CD14-positive monocyte (primary cell): ENCODE measurements at regions not wholly inside any gene's neighbourhood (a gene's known extent, or its start where the extent isn't known, plus 50 kb on each side); places are given as distances from the start of the nearest gene placed in this dataset.

ENCODE experiments used
- DNase-seq, 3 donors: peaks; one replicate each; pipeline ENCODE4 v3.0.0-alpha.2; 2011 to 2022
- H2AFZ ChIP-seq: 2 replicates; pipeline ENCODE4 v1.6.0; 2012; ENCODE audit warnings: mild to moderate bottlenecking, low read depth, low read length, inconsistent platforms; ENCODE audit not compliant: insufficient read depth, poor library complexity, severe bottlenecking
- H3K27ac ChIP-seq, 2 donors: 1 replicate in 1 of 2; 2 replicates in 1 of 2; pipeline ENCODE4 v1.5.1; 2012 to 2013; ENCODE audit warnings: low read length in 2 of 2, control low read depth in 1 of 2, inconsistent platforms in 1 of 2, low read depth in 1 of 2, mild to moderate bottlenecking in 1 of 2
- H3K27me3 ChIP-seq, 2 donors: one replicate each; pipeline versions ENCODE4 v1.6.0 to v1.6.1; 2011 to 2013; ENCODE audit warnings: low read length in 2 of 2; ENCODE audit not compliant: control insufficient read depth in 2 of 2, insufficient read depth in 2 of 2
- H3K36me3 ChIP-seq, 2 donors: replicated peaks in 1 of 2; 1 replicate in 1 of 2; 2 replicates in 1 of 2; pipeline versions ENCODE4 v1.5.1 to v1.6.1; 2012 to 2013; ENCODE audit warnings: low read length in 2 of 2, control low read depth in 1 of 2, inconsistent platforms in 1 of 2, mild to moderate bottlenecking in 1 of 2; ENCODE audit not compliant: insufficient read depth in 2 of 2, control insufficient read depth in 1 of 2
- H3K4me1 ChIP-seq, 2 donors: 1 replicate in 1 of 2; 2 replicates in 1 of 2; pipeline versions ENCODE4 v1.5.1 to v1.6.1; 2012 to 2013; ENCODE audit warnings: low read length in 2 of 2, control low read depth in 1 of 2, inconsistent platforms in 1 of 2, mild to moderate bottlenecking in 1 of 2, moderate library complexity in 1 of 2; ENCODE audit not compliant: insufficient read depth in 2 of 2, control insufficient read depth in 1 of 2
- H3K4me2 ChIP-seq: replicated peaks from 2 replicates; pipeline ENCODE3; 2012; ENCODE audit warnings: low read length, moderate library complexity, mild to moderate bottlenecking; ENCODE audit not compliant: poor library complexity, severe bottlenecking; ENCODE audit errors: extremely low read depth
- H3K4me3 ChIP-seq, 3 experiments: fragments of 200-600 bp in 1 of 3; sonication (generic) in 1 of 3; replicated peaks in 1 of 3; 1 replicate in 2 of 3; 2 replicates in 1 of 3; pipeline ENCODE4 v1.5.1; 2011 to 2013; ENCODE audit warnings: low read length in 3 of 3, mild to moderate bottlenecking in 3 of 3, control low read depth in 2 of 3, low read depth in 2 of 3, inconsistent platforms in 1 of 3, moderate library complexity in 1 of 3
- H3K79me2 ChIP-seq: 2 replicates; pipeline ENCODE4 v1.6.0; 2012; ENCODE audit warnings: mild to moderate bottlenecking, control low read depth, inconsistent platforms, low read length, moderate library complexity; ENCODE audit not compliant: insufficient read depth
- H3K9ac ChIP-seq: 2 replicates; pipeline ENCODE4 v1.6.0; 2017; ENCODE audit warnings: low read length, mild to moderate bottlenecking; ENCODE audit not compliant: insufficient read depth, poor library complexity, severe bottlenecking
- H3K9me3 ChIP-seq, 2 donors: replicated peaks in 1 of 2; 1 replicate in 1 of 2; 2 replicates in 1 of 2; pipeline versions ENCODE4 v1.5.1 to v1.6.1; 2012 to 2013; ENCODE audit warnings: low read length in 2 of 2, control low read depth in 1 of 2; ENCODE audit not compliant: control insufficient read depth in 1 of 2, insufficient read depth in 1 of 2
- H4K20me1 ChIP-seq: 2 replicates; pipeline ENCODE4 v1.6.0; 2012; ENCODE audit warnings: mild to moderate bottlenecking, low read length, control low read depth, moderate library complexity; ENCODE audit not compliant: insufficient read depth
- H3K27ac Mint-ChIP-seq, 7 donors: one replicate each; pipeline ENCODE4 v1.8.0; 2020; ENCODE audit warnings: mild to moderate bottlenecking in 7 of 7, mixed read lengths in 7 of 7, moderate library complexity in 6 of 7, inconsistent platforms in 2 of 7
- H3K27me3 Mint-ChIP-seq, 3 donors: one replicate each; pipeline ENCODE4 v1.8.0; 2021 to 2022; ENCODE audit warnings: low read depth in 3 of 3, mild to moderate bottlenecking in 3 of 3, mixed read lengths in 3 of 3, moderate library complexity in 3 of 3, inconsistent platforms in 1 of 3
- H3K36me3 Mint-ChIP-seq, 2 donors: one replicate each; pipeline ENCODE4 v1.8.0; 2020; ENCODE audit warnings: mixed read lengths in 2 of 2, inconsistent platforms in 1 of 2, mild to moderate bottlenecking in 1 of 2
- H3K4me1 Mint-ChIP-seq: one replicate; pipeline ENCODE4 v1.8.0; 2020; ENCODE audit warnings: mild to moderate bottlenecking, mixed read lengths
- H3K4me3 Mint-ChIP-seq, 2 donors: one replicate each; pipeline ENCODE4 v1.8.0; 2020; ENCODE audit warnings: mild to moderate bottlenecking in 2 of 2, mixed read lengths in 2 of 2, moderate library complexity in 1 of 2
- H3K9me3 Mint-ChIP-seq, 7 donors: one replicate each; pipeline ENCODE4 v1.8.0; 2020 to 2022; ENCODE audit warnings: mixed read lengths in 7 of 7, mild to moderate bottlenecking in 6 of 7, moderate library complexity in 6 of 7, inconsistent platforms in 2 of 7
- CTCF ChIP-seq: fragments of 200-600 bp; IDR thresholded peaks from one replicate; pipeline ENCODE4 v1.8.0; 2022; ENCODE audit warnings: antibody characterized with exemption, mild to moderate bottlenecking
- WGBS: methylation state at CpG from one replicate; pipeline ENCODE4 v1.1.5; 2013; ENCODE audit warnings: missing lambda C conversion rate; ENCODE audit not compliant: insufficient coverage; 5-methylcytosine and 5-hydroxymethylcytosine counted together
- intact Hi-C, 2 donors: fragments of 100-400 bp; cut with micrococcal nuclease; formaldehyde crosslinking; loops; one replicate each; pipeline versions ENCODE4 v1.15.0 to v1.15.1; 2023

DNA sequence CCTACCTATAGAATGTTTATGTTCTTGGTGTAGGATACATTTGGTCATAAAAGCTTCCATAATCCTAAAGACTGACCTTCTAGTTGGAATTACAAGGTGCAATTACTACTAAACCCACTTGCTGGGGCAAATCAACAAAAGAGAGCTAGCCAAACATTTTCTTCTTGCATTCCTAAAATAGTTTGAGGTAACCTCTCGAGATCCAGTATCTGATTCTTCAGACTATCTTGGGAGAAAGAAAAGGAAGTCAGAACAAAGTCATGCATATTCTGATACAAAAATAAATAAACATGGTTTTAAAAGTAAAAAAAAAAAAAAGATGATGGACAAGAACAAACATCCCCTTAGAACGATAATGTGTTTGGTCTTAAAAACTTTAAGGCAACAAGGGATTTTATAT lies 294.2 kb upstream of the RSPO3 start:
- no peak overlapping the region for H3K4me2 ChIP-seq
- H3K36me3 Mint-ChIP-seq: no peaks in the 10 kb centered on the region
- H3K4me3 Mint-ChIP-seq: no peak overlapping the region
- H3K79me2 ChIP-seq: no peaks in the 10 kb centered on the region
- peaks cover 0 to 2% (median 0%) of the 10 kb centered on the region in 3 donors for H3K27me3 Mint-ChIP-seq
- H3K27me3 ChIP-seq: no peaks in the 10 kb centered on the region
- TF ChIP-seq CTCF: no peak
- DNase-seq: no peak
- H3K4me1 Mint-ChIP-seq: no peaks in the 10 kb centered on the region
- H2AFZ ChIP-seq: no peak overlapping the region
- peaks cover 0 to 3% (median 0%) of the 10 kb centered on the region in 7 donors for H3K9me3 Mint-ChIP-seq
- no peak overlapping the region for H3K4me3 ChIP-seq
- H3K27ac Mint-ChIP-seq: no peak overlapping the region
- no peaks in the 10 kb centered on the region for H3K4me1 ChIP-seq
- H3K9ac ChIP-seq: no peak overlapping the region
- H3K36me3 ChIP-seq: no peaks in the 10 kb centered on the region
- H3K27ac ChIP-seq: no peak overlapping the region
- no peaks in the 10 kb centered on the region for H4K20me1 ChIP-seq
- H3K9me3 ChIP-seq: no peaks in the 10 kb centered on the region
- WGBS: no CpG with 5 or more reads among the region's 2 CpGs
- intact Hi-C loops: no loop called here

- no peak overlapping the region for H3K27ac ChIP-seq
- Mint-ChIP-seq H3K27me3 (peaks cover 0 to 2% (median 0%) of the 10 kb centered on the region in 3 donors), H3K9me3 (peaks cover 0 to 3% (median 0%) of the 10 kb centered on the region in 7 donors), H3K36me3 (no peaks in the 10 kb centered on the region), H3K4me3 (no peak overlapping the region), H3K4me1 (no peaks in the 10 kb centered on the region), H3K27ac (no peak overlapping the region)
- H3K4me1 ChIP-seq: no peaks in the 10 kb centered on the region
- H4K20me1 ChIP-seq: no peaks in the 10 kb centered on the region
- WGBS: 100% methylated on average over 2 of the region's 2 CpGs
- no peak for TF ChIP-seq CTCF
- intact Hi-C loops: no loop called here
- no peak overlapping the region for H3K4me3 ChIP-seq
- no peaks in the 10 kb centered on the region for H3K36me3 ChIP-seq
- no peaks in the 10 kb centered on the region for H3K27me3 ChIP-seq
- no peak for DNase-seq
- H3K4me2 ChIP-seq: no peak overlapping the region
- no peak overlapping the region for H2AFZ ChIP-seq
- no peaks in the 10 kb centered on the region for H3K9me3 ChIP-seq
- H3K9ac ChIP-seq: no peak overlapping the region
- no peaks in the 10 kb centered on the region for H3K79me2 ChIP-seq
These were observed 293.7 kb upstream of the RSPO3 start for GRCh38 chr6:126824815-126825214.
